Ammon's horn (tissue), 1 donor: ENCODE measurements at regions not wholly inside any gene's neighbourhood (a gene's known extent, or its start where the extent isn't known, plus 50 kb on each side); places are given as distances from the start of the nearest gene placed in this dataset.

Source experiments
- DNase-seq: peaks from one replicate; pipeline ENCODE4 v3.0.0-alpha.2; 2016; ENCODE audit warnings: low spot score

- peak; percentile 54 for DNase-seq
Measured at GRCh38 chr7:106957766-106958165, 86.7 kb upstream of the PRKAR2B start.

GRCh38 chr7:106959753-106960152, 84.8 kb upstream of the PRKAR2B start:
- no peak for DNase-seq

GRCh38 chr7:106962751-106963150, 81.8 kb upstream of the PRKAR2B start:
- no peak for DNase-seq

GRCh38 chr7:106964466-106964865, 80.0 kb upstream of the PRKAR2B start:
- no peak for DNase-seq

GRCh38 chr7:106965108-106965507, 79.4 kb upstream of the PRKAR2B start:
- DNase-seq, result no peak

DNA sequence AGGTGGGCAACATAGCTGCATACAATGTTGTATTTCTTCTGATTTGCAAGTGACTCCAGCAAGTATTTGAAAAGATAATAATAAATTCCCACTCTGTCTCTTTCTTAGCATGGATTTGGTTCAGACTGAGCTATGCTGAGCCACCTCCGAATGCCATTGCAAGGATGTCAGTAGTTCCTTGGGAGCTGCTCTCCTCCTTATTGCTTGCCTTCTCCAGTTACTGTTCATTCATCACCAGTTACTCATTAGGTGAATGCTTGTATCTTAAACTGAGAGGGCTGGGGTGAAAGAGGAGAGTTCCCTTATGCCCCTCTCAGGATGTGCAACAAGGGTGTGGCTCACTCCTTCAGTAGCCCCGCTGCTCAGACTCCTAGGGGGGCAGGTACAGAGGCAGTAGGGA, 78.4 kb upstream of the PRKAR2B start:
- DNase-seq, result no peak

DNA sequence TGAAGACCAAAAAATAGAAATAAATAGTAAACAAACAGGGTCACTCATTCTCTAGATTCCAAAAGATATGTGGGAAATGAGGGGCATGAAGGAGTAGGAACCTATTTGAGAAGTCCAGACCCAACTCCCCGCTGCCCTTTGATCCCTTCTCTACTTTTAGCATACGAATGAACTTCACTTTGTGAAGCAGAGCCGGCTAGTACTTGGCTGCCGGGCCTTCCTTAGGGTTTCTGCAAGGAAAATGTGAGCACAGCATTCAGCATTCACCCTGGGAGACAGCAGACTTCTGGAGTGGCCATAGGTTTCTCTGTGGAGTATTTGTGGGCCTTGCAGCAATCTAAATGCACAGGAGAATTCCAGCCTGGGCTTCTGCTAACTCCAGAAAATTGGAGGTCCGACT, 76.3 kb upstream of the PRKAR2B start:
- DNase-seq, result no peak

DNA sequence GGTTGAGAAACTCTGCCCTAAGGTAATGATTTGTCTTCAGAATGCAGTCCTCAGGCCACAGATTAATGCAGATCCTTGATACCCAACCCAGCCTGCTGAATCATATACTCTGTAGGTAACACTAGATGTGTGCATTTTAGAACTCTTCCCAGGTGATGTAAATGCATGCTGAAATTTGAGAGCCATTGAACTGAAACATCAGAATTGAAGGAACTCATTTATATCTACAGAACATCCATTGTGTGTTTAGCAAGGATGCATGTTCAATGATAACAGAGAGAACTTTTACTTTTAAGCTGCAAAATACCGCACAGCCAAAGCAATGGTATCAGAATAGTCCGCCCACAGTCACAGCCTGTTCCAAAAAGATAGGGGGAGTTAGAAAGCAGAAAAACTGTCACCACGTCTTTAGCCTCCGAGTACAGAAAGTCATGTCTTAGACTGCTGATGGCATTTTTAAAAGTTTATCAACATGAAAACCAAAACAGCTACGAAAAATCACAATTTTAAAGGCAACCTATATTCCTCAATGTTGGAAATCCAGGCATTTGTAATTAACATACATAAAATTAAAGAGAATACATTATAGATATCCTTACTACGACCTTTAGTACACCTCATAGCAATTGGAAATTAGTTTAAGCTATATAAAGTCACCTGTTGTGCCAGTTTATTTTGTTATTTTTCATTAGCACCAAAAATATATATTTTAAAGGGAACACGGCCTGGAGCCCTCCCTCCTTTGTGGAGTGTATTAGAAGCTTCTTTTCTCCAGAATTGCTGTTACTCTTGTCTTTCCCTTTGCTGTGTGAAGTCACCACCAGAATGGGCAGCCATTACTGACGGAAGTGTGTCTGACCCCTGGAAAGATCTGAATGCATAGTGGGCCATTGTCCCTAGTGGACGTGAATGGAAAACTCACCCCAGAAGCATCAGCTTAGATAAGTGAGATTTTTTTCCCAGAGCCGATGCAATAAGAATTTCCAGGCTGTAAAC, 65.8 kb upstream of the PRKAR2B start:
- DNase-seq, result peak; percentile 15

GRCh38 chr7:106979551-106980357, 64.8 kb upstream of the PRKAR2B start:
- DNase-seq, result no peak

DNA sequence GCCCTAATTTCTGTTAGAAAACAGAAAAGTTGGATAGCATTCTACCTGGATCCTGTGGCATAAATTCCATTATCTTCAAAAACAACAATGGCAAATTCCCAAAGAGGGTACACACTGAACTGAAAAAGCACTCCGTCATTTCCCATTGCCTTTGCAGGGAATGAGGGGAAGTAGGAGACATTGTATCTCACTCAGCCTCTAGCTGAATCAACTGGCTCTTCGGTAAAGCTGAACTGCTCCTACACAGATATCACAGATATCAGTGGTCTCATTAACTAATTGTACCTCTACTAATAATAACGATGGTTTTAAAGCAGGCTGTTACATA, 64.2 kb upstream of the PRKAR2B start:
- no peak for DNase-seq

GRCh38 chr7:106982415-106982814, 62.1 kb upstream of the PRKAR2B start:
- DNase-seq, result no peak

GRCh38 chr7:106984034-106984433, 60.5 kb upstream of the PRKAR2B start:
- DNase-seq, result no peak

DNA sequence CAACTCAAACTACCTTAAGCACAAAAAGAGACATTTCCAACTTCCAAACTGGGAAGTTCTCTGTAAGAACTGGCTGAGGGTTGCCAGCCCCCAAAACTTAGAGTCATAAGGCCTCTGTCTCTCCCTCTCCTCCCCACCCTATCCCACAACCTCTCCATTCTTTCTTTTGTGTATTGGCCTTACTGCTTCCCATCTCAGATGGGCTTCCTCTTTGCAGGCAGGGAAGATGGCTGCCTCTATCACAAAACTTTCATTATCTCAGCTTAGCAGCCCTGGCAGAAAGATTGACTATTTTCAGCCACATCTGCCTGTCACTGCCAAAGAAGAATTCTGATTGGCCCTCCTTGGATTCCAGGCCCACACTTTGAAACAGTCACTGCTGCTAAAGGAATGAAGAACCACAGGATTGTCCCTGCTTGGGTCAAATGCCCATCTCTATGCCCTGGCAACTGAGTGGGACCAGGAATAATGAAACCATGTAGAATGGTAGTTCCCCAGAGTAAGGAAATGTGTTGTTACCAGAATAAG, 58.0 kb upstream of the PRKAR2B start:
- no peak for DNase-seq

DNA sequence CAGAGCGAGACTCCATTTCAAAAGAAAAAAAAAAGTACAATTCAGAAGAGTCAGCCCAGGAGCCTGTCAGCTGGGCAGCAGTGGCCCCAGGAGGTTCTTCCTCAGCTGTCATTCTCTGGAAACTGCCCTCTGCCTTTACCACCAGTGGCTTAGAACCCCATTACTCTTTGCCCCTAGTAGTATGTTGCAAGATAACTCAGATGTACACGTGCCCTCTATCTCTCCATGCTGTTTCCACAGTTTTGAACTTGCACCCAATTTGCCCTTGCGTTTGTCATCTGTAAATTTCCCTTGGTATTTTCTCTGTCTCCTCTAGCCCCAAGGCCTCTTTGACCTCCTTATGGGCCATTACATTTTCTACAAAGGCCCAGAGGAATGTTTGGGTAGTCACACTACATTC, 56.7 kb upstream of the PRKAR2B start:
- no peak for DNase-seq

DNA sequence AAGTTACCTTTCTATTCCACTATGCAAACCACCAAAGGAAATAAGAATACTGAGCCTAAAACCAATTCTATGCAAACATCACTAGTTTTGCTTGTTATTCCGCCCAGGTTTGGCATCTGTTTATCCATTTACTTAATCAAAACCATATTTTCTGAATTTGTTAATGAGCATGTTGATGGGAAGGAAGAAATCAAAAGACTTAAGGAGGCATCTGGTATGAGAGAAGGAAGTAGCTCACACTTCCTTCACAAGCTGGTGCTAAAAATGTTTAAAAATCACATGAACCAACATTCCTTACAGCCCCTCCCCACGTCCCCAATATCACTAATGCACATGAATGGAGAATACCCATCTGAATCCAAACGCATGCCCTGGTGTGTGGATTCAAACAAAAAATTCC, 52.0 kb upstream of the PRKAR2B start:
- DNase-seq, result no peak
